Mesenteric fat pad (tissue), 1 donor: ENCODE measurements at regions not wholly inside any gene's neighbourhood (a gene's known extent, or its start where the extent isn't known, plus 50 kb on each side); places are given as distances from the start of the nearest gene placed in this dataset.

Experiments
- DNase-seq: peaks from one replicate; pipeline ENCODE4 v3.0.0-alpha.2; 2020; ENCODE audit warnings: low spot score
- donor health status: DM: yes; HTN: yes; CAD: no.

DNA sequence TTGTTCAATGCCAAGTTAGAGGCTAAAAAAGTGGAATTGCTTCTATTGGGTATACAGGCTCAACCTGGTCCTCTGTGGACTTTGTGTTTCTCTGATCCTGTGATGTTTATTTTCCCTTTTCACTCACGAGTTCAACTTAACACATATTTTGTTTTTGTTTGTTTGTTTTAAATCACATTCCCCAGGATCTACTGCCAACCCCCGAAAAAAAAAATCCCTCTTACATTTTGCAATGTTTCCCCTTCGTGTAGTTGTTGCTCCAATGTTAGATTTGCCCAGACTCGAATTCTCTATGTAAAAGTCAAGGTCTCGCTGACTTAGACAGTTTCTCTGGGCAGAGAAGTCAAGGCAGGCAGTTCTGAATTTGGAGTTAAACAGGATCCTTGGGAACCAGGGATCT lies 876.4 kb downstream of the CCSER2 start:
- no peak for DNase-seq

DNA sequence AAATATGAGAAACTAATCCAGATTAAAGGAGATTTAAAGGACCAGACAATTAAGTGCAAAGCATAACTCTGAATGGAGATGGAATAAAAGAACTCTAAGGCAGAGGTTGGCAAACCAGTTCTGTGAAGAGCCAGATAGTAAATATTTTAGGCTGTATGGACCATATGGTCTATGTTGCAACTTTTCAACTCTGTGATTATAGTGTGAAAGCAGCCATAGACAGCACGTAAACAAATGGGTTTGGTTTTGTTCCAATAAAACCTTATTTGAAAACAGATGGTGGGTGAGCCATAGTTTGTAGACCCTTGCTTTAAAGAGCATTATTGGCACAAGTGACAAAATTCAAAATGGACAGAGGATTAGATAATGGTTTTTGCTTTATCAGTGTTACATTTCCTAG lies 884.1 kb downstream of the CCSER2 start:
- no peak for DNase-seq

DNA sequence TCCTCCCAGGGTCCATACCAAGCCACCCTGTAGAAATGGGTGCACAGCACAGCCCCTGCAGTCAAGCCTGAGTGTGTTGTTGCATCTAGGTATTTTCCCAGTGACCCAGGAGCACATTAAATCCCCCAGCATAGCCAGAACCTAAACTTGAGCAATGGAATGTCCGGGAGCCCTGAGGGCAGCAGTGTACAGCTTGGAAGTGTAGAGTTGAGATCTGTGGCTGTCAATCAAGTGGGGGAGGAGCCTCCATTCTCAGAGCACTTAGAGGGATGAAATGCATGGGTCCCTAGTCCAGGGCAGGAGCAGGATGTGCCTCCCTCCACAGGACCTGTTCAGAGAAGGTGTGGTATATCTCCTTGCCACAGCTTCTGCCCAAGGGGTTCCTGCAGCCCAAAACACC lies 885.1 kb downstream of the CCSER2 start:
- no peak for DNase-seq

DNA sequence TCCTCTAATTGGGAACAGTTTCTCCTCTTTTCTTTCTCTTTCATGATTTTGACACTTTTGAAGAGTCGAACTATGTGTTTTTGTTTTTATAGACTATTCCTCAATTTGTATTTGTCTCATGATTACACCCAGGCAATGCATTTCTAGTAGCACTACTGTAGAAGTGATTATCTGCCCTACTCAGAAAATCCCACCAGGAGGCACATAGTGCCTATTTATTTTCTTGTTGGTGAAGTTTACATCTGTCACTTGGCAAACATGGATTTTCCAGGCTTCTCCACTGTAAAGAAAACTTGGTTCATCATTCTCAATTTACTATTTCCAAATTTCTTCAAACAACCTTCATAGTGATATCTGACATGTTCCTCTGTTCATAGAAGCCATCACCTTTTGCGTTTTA lies 893.9 kb downstream of the CCSER2 start:
- DNase-seq: no peak

DNA sequence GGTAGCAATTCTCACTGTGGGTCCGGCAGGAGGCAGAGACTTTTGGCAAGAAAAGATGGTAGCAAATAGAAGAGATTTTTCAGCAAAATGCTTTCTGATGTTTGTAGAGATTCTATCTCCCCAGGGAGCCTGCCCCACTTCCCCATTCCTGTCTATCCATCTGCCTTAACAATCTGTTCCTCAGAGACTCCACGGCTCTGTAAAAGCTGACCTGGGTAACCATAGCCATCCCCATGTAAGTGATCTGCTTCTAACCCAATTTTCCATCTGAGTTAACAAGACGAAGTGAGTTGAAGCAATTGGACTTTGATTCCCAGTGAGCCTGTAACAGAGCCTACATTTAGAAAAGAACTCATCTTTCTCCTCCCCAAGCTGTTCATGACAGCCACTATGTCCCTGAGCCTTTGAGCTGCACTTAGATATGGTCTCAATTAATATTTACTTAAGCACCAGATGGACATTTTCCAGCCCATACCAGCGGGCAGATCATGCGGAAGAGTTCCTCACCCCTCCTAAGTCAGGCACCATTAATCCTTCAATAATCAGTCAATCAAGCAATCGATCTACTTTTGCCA lies 896.1 kb downstream of the CCSER2 start:
- DNase-seq: no peak

DNA sequence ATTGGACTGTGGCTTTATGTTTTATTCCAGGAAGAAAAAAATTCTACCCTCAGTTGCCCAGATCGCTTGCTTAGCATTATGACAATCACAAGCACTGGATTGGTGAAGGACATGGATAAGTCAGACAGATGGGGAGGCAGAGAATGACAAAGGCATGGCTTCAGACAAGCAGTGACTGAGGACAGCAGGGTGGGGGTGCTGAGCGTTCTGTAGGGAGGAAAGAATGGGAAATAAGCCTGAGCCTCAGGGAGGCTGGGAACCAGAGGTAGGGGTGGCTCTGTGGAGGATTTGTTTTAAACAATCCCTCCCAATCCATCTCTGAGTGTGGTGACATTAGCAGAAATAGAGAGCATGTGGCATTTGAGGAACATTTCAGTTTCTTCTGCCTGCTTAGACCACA lies 896.9 kb downstream of the CCSER2 start:
- DNase-seq: no peak

DNA sequence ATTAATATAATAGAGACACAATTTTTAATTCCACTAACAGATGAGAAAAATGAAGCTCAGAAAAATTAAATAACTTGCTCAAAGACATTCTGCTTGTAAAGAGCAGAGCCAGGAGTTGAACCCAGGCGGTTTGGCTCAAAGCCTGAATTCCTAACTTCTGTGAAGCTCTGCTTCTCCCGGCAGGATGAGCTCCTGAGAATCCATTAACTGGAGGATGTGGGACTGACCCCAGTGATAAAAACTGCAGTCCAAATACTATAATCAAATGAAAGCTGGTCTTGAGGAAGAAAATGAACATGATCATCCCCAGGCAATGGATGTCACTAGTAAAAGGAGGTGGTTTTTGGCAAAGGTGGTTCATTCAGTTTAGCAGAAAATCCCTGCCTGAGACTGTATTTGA lies 898.2 kb downstream of the CCSER2 start:
- DNase-seq: no peak

DNA sequence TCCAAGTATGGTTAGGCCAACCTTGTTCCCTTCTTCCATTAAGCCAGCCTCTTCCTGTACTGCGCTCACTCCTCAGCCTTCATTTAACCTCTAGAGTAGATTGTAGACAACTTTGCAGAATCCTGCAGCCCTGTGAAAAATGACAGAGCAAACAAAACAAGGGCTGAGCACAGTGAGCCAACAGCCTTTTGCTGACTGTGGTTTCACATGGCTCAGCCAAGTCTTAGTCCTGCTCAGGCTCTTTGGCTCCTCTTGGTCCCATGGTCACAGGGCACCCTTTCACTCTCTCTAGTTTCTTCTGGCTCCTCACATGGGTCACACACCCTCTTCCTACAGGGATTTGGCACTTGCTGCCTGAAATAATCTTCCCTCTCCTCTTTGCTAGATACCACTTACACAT lies 900.3 kb downstream of the CCSER2 start:
- DNase-seq: no peak

DNA sequence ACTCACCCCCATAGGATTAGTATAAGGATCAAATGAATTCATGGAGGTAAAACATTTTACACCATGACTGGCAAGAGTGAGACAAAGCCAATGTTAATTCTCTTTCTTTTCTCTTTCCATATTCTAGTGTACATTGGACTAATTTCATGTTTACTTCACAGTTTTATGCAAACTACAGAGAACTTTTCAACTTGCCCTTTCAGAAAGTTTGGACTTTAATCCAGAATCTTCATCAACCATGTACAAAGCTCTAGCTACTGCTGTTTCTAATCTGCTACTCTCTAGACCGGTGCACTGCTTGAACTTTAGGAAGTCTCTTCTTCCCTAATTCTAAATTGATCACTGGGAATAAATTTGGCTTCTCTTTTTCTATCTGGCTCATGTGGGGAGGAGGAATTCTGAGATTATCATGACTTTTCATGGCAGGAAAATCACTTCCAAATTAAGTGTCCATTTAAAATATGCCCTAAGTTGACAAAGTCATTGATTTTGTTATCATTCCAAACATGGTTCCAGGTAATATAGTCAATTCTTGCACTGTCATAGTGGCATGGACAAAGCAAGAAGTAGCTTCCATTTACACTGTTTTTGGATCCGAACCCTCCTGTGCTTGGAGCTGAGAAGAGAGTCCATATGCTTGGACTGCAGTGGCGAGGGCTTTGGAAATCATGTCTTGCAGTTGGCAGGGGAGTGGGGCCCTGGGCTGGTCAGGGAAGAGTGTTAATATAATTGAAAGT lies 903.3 kb downstream of the CCSER2 start:
- no peak for DNase-seq

DNA sequence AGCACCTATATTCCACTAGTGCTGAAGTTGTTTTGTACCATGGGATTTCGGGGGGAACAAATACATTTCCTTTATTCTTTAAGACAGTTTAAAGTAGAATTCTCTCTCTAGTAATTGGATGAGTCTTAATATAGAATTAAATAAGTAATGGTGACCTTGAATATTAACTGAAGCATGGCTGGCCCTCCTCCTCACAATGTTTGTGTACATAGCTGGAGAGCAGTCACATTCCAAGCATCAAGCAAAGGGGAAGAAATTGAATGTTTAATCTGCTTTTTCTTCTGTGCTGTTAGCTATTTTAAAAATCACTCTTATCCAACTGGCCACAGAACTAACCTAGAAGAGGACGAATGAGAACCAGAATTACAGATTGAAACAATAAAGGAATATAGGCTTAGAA lies 906.9 kb downstream of the CCSER2 start:
- no peak for DNase-seq

DNA sequence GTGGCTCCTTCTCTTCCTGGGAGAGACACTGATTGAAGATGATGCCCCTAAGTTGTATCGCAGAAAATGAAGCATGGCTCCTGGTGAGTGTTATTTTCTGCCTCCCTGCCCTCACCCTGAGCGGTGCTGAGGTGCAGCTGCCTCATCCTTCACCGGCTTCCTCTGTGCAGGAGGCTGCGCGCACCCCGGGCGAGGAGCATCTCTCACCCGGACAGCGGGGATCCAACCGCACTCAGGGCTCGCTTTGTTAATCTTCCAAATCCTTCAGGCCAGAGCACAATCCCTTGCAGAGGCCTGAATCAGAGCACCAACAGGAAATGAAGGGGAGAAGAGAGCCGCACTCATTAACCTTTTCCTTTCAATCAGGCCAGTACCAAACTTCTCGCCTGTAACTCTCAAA lies 910.3 kb downstream of the CCSER2 start:
- no peak for DNase-seq

DNA sequence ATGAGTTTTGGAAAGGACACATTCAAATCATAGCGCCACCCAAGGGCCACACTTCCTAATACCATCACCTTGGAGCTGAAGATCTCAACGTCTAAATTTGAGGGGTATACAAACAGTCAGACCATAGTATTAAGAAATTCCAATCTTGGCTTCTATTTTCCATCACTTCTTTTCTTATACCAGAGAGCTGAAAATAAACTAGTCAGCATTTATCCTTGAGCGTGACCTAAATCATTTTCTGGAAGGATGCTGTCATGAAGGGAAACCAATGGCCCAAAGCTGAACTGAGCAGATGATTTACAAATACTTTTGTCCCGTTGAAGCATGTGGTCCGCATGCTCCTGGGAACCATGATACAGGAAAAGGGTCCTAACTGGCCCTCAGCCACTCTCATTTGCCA lies 921.9 kb downstream of the CCSER2 start:
- DNase-seq: no peak

DNA sequence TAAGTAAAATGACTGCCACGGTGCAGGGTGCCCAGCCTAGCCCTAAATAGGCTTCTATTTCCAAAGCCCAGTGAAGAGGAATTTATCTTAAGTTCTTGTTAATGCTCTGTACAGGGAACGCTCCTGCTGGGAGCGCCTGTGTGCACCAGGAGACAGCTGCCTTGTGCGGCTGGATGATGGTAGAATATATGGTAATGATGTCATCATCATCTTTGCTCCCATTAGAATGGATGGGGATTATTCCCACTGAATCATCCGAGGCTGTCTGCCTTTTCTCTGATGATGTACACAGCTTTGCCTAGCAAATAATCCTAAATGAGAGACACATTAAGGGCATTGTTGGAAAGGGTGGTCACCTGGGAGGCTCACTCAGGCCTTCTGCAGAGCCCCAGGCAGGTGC lies 928.1 kb downstream of the CCSER2 start:
- no peak for DNase-seq

DNA sequence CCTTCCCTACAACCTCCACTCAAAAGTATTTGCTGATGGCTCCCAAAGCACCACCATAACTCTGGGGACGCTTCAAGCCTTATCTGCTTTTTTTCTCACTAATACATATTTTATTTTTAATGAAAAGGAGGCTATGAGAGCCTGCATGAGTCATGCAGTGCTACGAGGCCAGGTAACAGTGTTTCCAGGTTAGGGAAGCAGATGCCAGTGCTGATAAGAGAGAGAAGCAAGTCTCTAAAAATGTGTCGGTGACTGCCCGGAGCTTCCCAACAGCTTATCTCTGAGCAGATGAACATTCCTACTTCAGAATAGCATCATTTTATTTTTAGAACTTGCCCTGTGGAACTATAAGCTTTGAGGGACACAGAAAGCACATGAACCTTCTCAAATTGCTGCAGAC lies 931.5 kb downstream of the CCSER2 start:
- DNase-seq: no peak

DNA sequence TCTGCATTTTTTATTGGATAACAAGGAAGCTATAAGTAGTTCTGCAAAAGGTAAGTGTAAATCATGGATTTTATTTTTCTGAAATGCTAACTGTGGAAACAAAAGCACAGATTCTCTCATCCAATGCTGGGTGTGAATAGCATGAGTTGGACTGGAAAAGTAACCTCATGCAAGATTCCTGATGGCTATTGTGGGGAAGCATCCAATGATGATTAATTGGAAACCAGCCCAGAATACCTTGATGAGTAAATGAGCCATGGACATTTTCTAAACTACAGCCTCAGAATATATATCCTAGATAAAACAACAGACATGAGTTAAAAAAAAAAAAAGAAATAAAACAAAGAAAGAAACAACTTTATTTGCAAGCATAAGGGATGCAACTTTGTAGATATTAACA lies 934.6 kb downstream of the CCSER2 start:
- no peak for DNase-seq

DNA sequence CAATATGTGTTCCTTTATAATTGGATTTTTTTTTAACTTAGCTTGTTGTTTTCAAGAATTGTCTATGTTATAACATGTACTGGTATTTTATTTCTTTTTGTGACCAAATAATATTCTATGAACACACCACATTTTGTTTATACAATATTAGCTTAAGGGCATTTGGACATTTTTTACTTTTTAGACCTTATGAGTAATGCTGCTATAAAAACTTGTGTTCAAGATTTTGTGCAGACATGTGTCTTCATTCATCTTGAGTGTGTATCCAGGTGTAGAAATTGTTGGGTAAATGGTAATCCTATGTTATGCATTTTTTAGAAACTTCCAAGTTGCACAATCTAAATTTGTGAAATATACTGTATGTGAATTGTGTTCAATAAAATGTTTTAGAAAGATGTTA lies 936.7 kb downstream of the CCSER2 start:
- DNase-seq: no peak

DNA sequence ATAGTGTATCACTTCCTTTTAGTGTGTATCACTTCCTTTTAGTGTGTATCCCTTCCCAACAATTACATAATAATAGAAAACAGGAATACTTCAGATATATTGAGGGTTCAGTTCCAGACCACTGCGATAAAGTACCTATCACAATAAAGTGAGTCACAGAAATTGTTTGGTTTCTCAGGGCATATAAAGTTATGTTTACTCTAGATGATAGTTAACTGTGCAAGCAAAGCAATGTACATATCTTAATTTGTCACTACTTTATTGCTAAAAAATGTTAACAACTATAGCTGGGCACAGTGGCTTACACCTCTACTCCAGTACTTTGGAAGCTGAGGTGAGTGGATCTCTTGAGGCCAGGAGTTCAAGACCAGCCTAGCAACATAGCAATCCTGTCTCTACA lies 938.4 kb downstream of the CCSER2 start:
- DNase-seq: no peak

DNA sequence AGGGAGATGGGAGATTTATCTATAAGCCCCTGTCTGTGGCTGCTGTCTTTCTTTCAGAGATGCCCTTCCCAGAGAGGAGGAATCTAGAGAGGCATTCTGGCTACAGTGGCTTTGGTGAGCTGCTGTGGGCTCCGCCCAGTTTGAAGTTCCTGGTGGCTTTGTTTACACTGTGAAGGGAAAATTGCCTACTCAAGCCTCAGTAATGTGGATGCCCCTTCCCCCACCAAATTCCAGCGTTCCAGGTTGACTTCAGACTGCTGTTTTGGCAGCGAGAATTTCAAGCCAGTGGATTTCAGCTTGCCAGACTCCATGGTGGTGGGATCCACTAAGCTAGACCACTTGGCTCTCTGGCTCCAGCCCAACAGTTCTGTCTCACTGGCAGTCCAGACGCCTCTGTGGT lies 951.6 kb downstream of the CCSER2 start:
- no peak for DNase-seq

DNA sequence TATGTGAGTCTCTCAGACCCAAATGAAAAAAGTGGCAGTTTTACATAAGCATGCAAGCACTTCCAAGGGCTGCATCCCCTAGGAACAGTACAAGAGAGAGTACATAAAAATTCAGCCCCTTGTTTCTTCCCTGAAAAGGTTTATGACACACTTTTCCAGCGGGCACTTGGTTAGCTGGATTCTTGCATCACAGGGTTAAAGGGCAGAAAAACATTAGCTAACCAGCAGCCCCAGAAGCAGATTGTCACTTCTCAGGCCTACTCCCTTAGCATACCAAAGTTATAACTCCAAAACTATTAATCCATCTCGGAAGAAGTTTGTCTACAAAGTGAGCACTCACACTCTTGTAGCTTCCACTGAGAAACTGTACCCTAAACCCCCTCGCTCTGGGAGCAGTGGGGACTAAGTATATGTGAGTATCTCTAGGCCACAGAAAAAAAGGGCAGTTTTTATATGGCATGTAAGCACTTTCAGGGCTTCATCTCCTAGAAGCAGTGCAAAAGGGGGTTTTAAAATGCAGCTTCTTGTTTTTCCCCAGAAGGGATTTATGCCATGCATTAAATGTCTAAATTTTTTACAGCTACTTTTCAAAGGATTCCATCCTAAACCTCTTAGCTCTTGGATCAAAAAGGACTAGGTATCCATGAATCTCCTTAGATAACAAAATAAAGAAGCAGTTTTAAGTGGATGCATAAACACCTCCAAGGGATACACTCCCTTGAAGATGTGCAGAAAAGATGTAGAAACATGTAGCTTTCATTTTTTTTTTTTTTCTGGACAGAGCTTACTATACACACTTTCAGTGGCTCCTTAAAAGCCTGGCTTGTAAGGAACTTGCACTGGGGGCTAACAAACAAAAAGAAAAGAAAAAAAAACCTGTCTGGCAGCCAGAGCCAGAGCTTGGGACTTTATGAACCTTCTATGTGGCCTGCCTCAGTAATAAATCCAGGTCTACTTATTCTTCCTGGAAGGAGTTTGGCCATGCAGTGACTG lies 956.7 kb downstream of the CCSER2 start:
- DNase-seq: no peak

DNA sequence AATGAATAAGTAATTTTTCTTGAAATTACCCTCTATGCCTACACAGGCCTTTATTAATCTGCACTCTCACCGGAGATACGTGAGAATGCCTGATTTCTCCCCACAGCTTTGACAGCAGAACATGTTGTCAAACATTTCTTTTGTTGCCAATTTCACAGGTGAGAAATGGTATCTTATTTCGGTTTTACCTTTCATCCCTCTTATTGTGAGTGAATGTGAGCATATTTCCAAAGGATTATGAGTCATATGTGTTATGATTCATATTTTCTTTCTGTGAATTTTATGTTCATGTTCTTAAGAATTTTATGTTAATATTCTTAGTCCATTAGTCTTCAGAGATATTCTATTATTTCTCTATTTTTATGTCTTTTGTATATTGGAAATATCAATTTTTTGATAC lies 965.1 kb downstream of the CCSER2 start:
- no peak for DNase-seq

DNA sequence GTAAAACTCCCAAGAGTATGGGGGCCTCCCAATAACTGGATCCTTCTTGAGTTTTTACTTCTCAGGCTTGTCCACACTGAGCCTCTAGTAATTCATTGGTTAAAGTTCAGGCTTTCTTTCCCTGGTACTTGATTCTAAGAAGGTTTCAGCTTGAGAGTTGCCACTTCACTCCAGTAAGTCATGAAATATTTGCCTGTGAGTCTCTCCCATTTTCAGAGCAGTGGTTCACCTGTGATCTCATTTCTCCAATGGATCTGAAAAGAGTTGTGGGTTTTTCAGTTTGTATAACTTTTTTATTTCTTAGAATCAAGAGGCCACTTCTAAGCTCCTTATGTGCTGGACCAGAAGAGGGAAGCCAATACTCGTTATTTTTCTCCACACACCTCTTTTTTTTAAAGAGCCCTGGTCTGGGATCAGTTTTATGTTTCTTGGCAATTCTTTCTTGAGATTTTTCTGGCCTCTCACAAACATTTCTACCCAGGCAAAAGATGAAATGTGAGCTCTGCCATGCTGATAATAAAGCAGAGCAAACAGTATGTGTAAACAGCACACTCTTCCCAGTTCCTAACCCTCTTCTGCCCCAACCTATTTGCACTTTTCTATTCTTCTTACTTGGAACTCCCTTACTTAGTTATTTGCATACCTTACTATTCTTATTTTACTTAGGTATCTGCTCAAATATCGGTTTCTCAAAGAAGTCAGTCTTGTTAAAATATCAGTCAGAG lies 983.4 kb downstream of the CCSER2 start:
- no peak for DNase-seq

DNA sequence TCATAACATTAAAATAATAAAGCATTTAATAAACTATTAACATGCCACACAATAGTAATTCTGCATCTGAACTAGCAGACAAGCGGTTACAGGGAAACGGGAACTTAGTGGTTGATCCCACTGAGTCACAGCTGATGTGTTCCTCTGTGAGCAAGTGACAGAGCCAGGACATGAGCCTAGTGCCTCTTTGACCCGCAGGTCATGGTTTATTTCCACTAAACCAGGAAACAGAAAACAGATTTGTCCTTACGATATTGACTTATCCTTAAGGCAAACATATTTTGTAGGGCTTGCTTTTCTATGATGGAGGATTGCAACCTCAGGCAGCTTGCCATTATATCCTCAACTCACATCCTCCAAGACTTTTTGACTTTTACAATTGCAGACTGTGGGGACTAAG lies 987.3 kb downstream of the CCSER2 start:
- no peak for DNase-seq
